GM12874 (cell line): ENCODE measurements at regions not wholly inside any gene's neighbourhood (a gene's known extent, or its start where the extent isn't known, plus 50 kb on each side); places are given as distances from the start of the nearest gene placed in this dataset.

Experiments
- TF ChIP-seq, protein P1 (sequence below): IDR thresholded peaks from 2 replicates; pipeline ENCODE4 v1.5.1; 2011; ENCODE audit warnings: low read depth, mild to moderate bottlenecking, control low read depth, low read length, moderate library complexity; ENCODE audit not compliant: insufficient read depth

DNA sequence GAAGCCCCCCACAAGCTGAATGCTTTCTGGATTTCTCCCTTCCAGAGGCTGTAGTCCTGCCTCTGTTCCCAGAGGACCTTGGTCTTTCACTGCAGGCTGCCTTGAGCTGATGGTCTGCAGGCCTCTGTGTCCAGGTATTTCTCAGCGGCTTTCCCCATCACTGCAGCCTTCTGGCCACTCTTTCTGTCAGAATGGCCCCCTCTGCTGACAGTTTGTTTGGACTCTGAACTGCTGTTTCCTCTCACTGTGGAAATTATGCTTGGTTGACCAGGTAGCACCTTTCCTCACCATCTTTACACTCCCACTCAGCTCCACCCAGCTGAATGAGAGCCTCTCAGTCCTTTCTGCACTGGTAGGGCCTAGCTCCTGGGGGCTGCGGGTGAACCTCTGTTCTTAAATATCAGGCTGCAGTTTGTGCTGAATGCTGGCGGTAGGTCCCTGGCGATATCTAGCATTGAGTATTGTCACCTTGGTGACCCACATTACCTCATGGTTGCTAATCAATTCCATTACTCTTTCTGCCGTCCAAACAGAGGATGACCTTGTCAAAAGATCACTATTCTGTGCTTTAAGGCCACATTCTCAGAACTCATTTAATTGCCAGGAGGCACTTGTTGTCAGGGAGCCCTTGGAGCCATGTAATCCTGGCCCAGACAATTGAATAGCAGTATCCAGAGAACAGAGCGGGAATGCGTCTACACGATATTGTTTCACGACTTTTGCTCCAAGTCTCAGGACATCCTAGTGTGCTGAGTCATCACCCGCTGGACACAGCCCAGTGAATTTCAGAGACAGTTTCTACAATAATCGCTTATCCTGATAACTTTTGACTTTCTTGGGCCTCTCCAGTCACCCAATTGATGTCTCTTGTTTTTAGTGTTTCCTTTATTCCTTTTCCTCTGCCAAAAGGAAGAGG is 230.2 kb downstream of the TENT4A start:
- TF ChIP-seq, protein P1, sequence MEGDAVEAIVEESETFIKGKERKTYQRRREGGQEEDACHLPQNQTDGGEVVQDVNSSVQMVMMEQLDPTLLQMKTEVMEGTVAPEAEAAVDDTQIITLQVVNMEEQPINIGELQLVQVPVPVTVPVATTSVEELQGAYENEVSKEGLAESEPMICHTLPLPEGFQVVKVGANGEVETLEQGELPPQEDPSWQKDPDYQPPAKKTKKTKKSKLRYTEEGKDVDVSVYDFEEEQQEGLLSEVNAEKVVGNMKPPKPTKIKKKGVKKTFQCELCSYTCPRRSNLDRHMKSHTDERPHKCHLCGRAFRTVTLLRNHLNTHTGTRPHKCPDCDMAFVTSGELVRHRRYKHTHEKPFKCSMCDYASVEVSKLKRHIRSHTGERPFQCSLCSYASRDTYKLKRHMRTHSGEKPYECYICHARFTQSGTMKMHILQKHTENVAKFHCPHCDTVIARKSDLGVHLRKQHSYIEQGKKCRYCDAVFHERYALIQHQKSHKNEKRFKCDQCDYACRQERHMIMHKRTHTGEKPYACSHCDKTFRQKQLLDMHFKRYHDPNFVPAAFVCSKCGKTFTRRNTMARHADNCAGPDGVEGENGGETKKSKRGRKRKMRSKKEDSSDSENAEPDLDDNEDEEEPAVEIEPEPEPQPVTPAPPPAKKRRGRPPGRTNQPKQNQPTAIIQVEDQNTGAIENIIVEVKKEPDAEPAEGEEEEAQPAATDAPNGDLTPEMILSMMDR, result no peak

DNA sequence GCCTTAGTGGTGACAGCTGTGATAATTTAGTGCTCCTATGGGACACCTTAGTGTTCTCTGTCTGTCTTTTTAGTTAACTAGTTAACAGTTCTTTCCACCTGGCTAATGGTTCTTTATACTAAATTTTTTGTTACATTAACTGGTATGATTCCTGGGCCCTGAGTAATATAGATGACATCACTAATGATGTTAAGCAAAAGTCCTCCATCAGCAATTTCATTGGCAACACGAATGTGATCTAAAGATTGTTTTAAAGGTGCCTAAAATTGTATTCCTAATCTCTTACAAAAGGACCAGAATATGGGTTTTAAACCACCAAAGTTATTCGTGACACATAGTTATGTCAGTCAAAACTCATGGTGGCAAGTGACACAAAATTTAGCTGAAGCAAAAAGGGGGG is 235.3 kb downstream of the TENT4A start:
- TF ChIP-seq, protein P1, result no peak

DNA sequence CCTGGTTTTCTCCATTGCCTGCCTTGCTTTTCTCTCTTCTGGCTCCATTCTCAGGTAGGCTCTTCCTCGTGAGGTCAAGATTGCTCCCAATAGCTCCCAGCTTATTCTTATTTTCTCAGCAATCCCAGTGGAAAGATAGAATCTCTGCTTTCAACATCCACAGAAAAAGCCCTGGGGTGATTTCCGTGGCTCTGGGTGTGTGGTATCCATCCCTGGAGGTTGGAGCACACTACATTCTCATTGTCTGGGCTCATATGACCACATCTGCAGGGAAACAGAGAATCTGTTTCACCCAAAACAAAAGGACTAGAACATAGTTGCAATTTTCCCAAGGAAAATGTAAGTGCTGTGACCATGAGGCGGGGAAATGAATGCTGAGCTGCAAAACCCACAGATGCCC is 236.0 kb downstream of the TENT4A start:
- TF ChIP-seq, protein P1, result no peak

DNA sequence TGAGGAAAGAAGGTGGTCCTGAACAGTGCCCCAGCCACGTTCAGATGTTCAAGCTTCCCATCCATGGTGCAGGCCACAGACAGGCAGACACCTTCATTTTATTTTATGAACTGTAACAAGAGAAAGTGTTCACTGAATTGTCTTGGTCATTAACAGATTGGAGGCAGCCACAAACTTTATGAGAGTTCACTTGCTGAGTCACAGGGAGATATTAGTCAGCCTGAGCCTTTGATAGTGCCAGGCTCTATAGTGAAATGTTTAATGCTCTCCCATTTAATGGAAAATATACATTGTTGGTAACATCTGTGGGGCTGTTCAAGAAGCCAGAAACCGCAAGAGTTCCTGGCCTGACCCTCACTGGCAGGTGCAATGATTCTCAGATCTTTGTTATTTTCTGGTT is 237.0 kb downstream of the TENT4A start:
- TF ChIP-seq, protein P1, result no peak

DNA sequence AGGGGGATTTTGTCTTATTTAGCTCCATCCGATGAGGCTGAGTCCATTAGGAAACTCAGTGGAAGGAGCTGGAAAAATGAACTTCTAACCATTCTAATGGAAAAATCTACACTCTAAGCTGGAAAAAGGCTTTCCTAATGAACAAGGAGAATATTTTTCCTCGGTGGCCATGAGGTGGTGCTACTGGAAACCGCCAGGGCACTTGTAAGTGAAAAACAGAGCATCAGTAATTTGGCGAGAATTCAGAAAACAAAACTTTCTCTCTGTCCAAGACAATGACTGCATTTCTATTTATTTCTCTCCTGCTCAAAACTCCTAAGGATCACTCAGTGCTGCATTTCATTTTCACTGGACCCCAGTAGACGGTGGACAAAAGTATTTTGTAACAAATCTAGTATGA is 237.6 kb downstream of the TENT4A start:
- TF ChIP-seq, protein P1, result no peak

DNA sequence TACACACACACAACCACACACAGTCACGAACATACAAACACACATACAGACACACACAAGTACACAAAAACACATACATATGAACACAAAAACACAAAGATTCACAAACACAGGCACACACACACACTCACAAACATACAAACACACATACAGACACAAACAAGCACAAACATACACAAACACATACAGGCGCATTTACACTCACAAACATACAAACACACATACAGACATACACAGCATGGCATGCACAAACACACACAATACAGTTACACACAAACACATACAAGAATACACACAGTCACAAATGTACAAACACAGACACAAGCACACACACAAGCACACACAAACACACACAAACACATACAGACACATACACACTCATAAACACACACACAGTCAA is 247.9 kb downstream of the TENT4A start:
- TF ChIP-seq, protein P1, result no peak

DNA sequence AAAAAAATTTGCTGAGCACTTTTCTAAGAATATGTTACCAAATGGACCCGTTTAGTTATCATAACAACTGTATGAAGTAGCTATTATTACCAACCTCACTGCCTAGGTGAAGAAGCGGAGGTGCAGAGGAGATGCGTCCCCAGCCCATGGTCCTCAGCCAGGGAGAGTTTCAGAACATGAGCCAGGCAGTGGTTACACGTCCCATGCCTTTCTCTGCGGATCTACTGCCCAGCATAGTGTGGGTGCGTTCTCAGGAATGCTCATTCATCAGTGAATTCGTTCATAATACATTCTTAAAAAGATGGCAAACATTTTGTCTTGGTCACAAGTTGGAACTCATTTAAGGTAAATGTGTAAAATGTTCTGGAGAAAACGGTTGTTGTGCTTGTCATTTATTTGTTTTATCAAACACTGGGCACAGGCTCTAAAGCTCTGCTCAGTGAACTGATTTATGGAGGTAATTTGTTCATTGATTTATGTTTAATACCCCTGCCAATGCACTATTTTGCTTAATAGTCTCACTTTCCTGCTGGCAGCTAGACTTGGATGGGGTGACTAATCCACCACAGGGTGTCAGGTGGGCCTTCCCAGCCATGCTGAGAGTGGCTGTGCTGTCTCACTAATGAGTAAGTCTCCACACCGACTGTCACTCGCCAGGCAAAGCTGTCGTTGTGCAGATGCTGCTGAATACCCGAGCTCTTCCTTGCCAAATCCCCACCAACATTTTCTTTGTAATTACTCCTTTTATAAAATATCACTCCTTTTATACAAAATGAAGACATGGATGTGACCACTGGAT is 248.8 kb downstream of the TENT4A start:
- TF ChIP-seq, protein P1, result no peak
